ENCODE measurements at regions not wholly inside any gene's neighbourhood (a gene's known extent, or its start where the extent isn't known, plus 50 kb on each side); places are given as distances from the start of the nearest gene placed in this dataset.

GRCh38 chr2:2775018-2775417 lies 443.9 kb upstream of the MYT1L start:
- TF ChIP-seq ZNF561 (CRISPR knock-in tag; conservative IDR thresholded peaks at IDR 0.05): no peak
- TF ChIP-seq GTF2A2 (tag; IDR thresholded peaks at IDR 0.05): no peak
- no peak for TF ChIP-seq ZBTB11 (CRISPR knock-in tag; IDR thresholded peaks at IDR 0.05)
- TF ChIP-seq POLR2A (conservative IDR thresholded peaks at IDR 0.05): no peak
- TF ChIP-seq MAFF (IDR thresholded peaks at IDR 0.05; ENCODE audit: low read length): no peak
- TF ChIP-seq ZNF347 (CRISPR knock-in tag; IDR thresholded peaks at IDR 0.05; ENCODE audit: low read depth): no peak
- TF ChIP-seq ATF4 (CRISPR knock-in tag; IDR thresholded peaks at IDR 0.05): no peak
- TF ChIP-seq CTCF (IDR thresholded peaks at IDR 0.05 in 2 of 3, conservative IDR thresholded peaks at IDR 0.05 in 1 of 3; ENCODE audit: insufficient read depth in 2 of 3, low read depth in 1 of 3, low read length in 3 of 3): no peak
- no peak for TF ChIP-seq ETV6 (IDR thresholded peaks at IDR 0.05; ENCODE audit: borderline replicate concordance in 1 of 2, low read depth in 2 of 2, low read length in 1 of 2)
- TF ChIP-seq ETV6 (CRISPR knock-in tag; IDR thresholded peaks at IDR 0.05; ENCODE audit: borderline replicate concordance): no peak
- TF ChIP-seq ESRRA (IDR thresholded peaks at IDR 0.05; ENCODE audit: borderline replicate concordance, low read depth): no peak

Measured in K562 (cell line).